ENCODE measurements at regions not wholly inside any gene's neighbourhood (a gene's known extent, or its start where the extent isn't known, plus 50 kb on each side); places are given as distances from the start of the nearest gene placed in this dataset.

DNA sequence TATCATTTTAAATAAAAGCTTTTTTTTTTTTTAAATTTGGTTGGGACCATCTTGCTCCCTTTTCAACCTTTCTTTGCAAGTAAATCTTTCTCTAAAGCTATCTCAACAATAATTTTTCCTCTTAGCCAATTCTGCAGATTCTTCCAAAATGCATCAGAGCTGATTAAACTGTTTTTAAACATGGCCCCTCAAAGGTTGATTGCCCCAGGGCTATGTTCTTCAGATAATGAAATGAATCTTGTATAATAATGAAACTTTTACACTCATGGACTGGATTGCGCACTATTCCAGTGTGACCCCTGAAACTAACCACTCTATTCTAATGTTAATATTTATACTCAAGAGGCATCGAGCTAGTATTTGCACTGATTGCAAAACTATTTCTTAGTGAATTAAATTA, 222.8 kb upstream of the PRDM9 start:
- TF ChIP-seq CTBP1 (IDR thresholded peaks at IDR 0.05; ENCODE audit: borderline replicate concordance): no peak
- TF ChIP-seq SUZ12 (IDR thresholded peaks at IDR 0.05): no peak
- no peak for TF ChIP-seq NFRKB (IDR thresholded peaks at IDR 0.05)
- no peak for TF ChIP-seq SP1 (IDR thresholded peaks at IDR 0.05)
- no peak for TF ChIP-seq FOXA1 (IDR thresholded peaks at IDR 0.05)
- no peak for TF ChIP-seq TARDBP (IDR thresholded peaks at IDR 0.05)
- no peak for TF ChIP-seq ZNF384 (IDR thresholded peaks at IDR 0.05)
- no peak for TF ChIP-seq FOXK2 (IDR thresholded peaks at IDR 0.05)
- TF ChIP-seq LEF1 (IDR thresholded peaks at IDR 0.05; ENCODE audit: borderline replicate concordance): no peak
- no peak for TF ChIP-seq ARNT (IDR thresholded peaks at IDR 0.05)
- TF ChIP-seq FOXM1 (IDR thresholded peaks at IDR 0.05; ENCODE audit: borderline replicate concordance): no peak
- TF ChIP-seq, protein P1, sequence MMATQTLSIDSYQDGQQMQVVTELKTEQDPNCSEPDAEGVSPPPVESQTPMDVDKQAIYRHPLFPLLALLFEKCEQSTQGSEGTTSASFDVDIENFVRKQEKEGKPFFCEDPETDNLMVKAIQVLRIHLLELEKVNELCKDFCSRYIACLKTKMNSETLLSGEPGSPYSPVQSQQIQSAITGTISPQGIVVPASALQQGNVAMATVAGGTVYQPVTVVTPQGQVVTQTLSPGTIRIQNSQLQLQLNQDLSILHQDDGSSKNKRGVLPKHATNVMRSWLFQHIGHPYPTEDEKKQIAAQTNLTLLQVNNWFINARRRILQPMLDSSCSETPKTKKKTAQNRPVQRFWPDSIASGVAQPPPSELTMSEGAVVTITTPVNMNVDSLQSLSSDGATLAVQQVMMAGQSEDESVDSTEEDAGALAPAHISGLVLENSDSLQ (IDR thresholded peaks at IDR 0.05): no peak
- no peak for TF ChIP-seq ELF4 (IDR thresholded peaks at IDR 0.05)
- no peak for TF ChIP-seq HDGF (IDR thresholded peaks at IDR 0.05; ENCODE audit: borderline replicate concordance)

All from HEK293T (cell line).